DND-41 (cell line): ENCODE measurements at regions not wholly inside any gene's neighbourhood (a gene's known extent, or its start where the extent isn't known, plus 50 kb on each side); places are given as distances from the start of the nearest gene placed in this dataset.

Experiments
- CTCF ChIP-seq: IDR thresholded peaks from 2 replicates; pipeline ENCODE4 v1.5.1; 2012; ENCODE audit warnings: borderline replicate concordance, low read length, moderate library complexity, mild to moderate bottlenecking; ENCODE audit not compliant: poor library complexity, severe bottlenecking; ENCODE audit errors: extremely low read depth
- EZH2 ChIP-seq: IDR thresholded peaks from 3 replicates; pipeline ENCODE4 v1.6.1; 2012; ENCODE audit warnings: borderline replicate concordance, low read depth, mild to moderate bottlenecking, moderate library complexity, low read length, inconsistent platforms; ENCODE audit not compliant: severe bottlenecking

DNA sequence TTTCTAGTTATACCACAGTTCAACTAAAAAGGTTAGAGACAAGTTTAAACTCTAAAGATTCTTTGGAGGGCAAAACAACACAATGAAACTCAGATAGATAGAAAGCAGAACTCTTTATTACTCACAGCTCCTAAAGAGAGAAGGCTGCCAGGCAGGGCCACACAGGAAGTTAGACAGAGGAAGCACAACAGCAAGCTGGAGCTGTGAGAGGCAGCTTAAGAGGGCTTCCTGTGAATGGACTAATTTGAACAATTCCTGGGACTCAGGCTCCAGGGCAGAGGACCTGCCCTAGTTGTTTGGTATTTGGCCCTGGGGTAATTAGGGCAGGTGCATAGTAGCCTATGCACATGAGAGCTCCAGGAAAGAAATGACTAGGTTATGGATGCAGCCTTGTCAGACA lies 803.6 kb downstream of the DIAPH3 start:
- TF ChIP-seq CTCF (no peak), EZH2 (no peak)
